ENCODE measurements at regions not wholly inside any gene's neighbourhood (a gene's known extent, or its start where the extent isn't known, plus 50 kb on each side); places are given as distances from the start of the nearest gene placed in this dataset.

DNA sequence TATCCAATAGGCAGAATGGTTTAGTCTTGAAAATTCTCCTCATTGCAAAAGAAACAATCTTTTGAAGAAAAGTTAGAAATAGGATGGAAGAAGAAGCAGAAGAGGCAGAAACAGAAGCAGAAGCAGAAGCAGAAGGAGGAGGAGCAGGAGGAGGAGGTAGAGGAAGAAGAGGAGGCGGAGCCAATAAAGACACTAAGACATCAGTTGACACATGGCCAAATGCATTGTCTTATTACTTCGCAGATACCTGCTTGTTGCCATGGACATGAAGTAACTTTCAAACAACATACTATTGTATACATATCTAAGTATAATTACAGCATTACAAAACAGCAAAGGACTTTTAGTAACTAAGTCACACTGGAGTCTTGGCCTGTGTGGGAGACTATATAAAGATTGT lies 606.3 kb downstream of the METTL4 start:
- no peak overlapping the region for H3K27ac ChIP-seq
- H3K4me3 ChIP-seq, result no peak overlapping the region
- H3K4me1 ChIP-seq, result no peaks in the 10 kb centered on the region
- no peaks in the 10 kb centered on the region for H3K36me3 ChIP-seq
- no peaks in the 10 kb centered on the region for H3K27me3 ChIP-seq
- no peaks in the 10 kb centered on the region for H3K9me3 ChIP-seq
- intact Hi-C loops (cut with DNase I; ENCODE audit: low total_unique reads), result no loop called here
- no peak for TF ChIP-seq POLR2AphosphoS5 (IDR thresholded peaks at IDR 0.05)
- TF ChIP-seq, protein P1, sequence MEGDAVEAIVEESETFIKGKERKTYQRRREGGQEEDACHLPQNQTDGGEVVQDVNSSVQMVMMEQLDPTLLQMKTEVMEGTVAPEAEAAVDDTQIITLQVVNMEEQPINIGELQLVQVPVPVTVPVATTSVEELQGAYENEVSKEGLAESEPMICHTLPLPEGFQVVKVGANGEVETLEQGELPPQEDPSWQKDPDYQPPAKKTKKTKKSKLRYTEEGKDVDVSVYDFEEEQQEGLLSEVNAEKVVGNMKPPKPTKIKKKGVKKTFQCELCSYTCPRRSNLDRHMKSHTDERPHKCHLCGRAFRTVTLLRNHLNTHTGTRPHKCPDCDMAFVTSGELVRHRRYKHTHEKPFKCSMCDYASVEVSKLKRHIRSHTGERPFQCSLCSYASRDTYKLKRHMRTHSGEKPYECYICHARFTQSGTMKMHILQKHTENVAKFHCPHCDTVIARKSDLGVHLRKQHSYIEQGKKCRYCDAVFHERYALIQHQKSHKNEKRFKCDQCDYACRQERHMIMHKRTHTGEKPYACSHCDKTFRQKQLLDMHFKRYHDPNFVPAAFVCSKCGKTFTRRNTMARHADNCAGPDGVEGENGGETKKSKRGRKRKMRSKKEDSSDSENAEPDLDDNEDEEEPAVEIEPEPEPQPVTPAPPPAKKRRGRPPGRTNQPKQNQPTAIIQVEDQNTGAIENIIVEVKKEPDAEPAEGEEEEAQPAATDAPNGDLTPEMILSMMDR (IDR thresholded peaks at IDR 0.05), result no peak
- TF ChIP-seq POLR2A (IDR thresholded peaks at IDR 0.05), result no peak
- no peak for DNase-seq (ENCODE audit: low spot score in 2 of 2)

DNA sequence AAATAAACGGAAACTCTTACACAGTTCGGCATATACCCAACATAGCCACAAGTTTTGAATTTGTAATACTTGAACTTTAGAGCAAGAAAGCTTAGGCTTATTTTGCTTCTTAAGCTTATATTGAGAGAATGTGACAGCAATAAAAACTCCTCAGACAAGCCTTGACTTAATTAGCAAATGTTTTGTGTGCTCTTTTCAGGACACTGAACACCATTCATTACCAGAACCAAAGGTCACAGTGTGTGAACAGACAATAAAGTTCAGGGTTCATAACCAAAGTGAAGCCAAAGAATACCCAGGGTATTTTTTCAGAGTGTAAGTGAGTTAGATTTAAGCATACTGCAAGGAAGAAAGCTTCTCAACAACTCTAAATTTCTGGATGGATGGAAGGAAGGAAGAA lies 605.8 kb downstream of the METTL4 start:
- TF ChIP-seq, protein P1 (IDR thresholded peaks at IDR 0.05), result no peak
- no peak for TF ChIP-seq POLR2AphosphoS5 (IDR thresholded peaks at IDR 0.05)
- no peak for TF ChIP-seq POLR2A (IDR thresholded peaks at IDR 0.05)

DNA sequence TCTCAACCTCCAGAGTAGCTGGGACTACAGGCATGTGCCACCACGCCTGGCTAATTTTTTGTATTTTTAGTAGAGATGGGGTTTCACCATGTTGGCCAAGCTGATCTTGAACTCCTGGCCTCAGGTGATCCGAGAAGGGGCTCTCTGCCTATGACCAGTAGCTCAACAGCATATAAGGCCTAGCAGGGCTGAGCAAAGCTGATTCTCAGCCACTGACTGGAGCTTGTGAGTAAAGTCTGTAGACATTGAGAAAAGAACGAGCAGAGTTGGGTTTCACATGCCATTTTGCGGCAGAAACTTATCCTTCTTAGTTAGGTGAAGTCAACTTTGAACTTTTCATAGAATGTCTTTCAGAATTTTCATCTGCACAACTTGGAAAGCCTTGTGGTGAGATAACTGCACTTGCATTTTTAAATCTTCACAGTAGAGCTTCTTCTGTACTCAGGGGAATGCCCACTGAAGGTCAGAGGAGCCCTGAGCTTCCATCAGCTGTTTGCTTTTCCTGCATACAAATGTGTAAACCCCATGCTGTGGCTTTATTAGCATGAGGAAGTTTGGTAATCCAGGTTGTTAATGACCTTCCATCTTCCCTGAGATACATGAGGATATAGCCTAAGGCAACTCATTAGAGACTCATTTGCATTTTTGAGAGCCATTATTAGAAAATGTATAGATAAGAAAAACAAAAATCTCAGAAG lies 602.4 kb downstream of the METTL4 start:
- no peaks in the 10 kb centered on the region for H3K9me3 ChIP-seq
- H3K27me3 ChIP-seq, result no peaks in the 10 kb centered on the region

More for the DNA sequence above, 605.8 kb downstream of the METTL4 start:
- Histone ChIP-seq H3K27ac (no peak overlapping the region), H3K4me1 (no peaks in the 10 kb centered on the region), H3K4me3 (no peak overlapping the region), H3K9me3 (no peaks in the 10 kb centered on the region), H3K36me3 (no peaks in the 10 kb centered on the region), H3K27me3 (no peaks in the 10 kb centered on the region)
- intact Hi-C loops (cut with DNase I; ENCODE audit: low total_unique reads), result no loop called here
- DNase-seq (ENCODE audit: low spot score in 2 of 2), result no peak

DNA sequence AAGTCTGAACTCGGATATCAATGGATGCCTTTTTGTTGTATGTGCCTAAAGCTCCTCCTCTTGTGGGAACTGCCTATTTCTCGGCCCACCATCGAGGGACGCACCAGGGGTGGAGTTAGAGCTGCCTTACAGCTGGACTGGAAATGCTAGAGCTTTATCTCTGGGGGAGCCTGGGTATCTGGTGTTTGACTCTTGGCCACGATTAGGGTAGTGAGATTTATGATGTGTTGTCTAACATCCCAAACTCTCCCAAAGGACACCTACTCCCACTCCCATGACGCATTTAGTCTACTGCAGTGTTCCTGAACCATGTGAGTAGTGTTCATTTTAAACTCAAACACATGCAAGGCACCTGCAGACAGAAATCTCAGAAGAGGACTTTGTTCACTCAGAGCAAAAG lies 594.8 kb downstream of the METTL4 start:
- H3K4me3 ChIP-seq, result no peak overlapping the region
- H3K9me3 ChIP-seq, result peaks cover 6 to 18% of the 10 kb centered on the region in 2 donors
- no peaks in the 10 kb centered on the region for H3K27me3 ChIP-seq
- H3K27ac ChIP-seq, result no peak overlapping the region
- H3K36me3 ChIP-seq, result no peaks in the 10 kb centered on the region
- no peak for DNase-seq (ENCODE audit: low spot score in 2 of 2)
- TF ChIP-seq, protein P1 (IDR thresholded peaks at IDR 0.05), result no peak
- TF ChIP-seq POLR2A (IDR thresholded peaks at IDR 0.05) (no peak), POLR2AphosphoS5 (IDR thresholded peaks at IDR 0.05) (no peak)
- intact Hi-C loops (cut with DNase I; ENCODE audit: low total_unique reads), result no loop called here
- H3K4me1 ChIP-seq, result no peaks in the 10 kb centered on the region

More for the DNA sequence above, 602.4 kb downstream of the METTL4 start:
- TF ChIP-seq POLR2A (IDR thresholded peaks at IDR 0.05), result no peak
- TF ChIP-seq, protein P1 (IDR thresholded peaks at IDR 0.05), result no peak
- TF ChIP-seq POLR2AphosphoS5 (IDR thresholded peaks at IDR 0.05), result no peak
- DNase-seq (ENCODE audit: low spot score in 2 of 2), result no peak
- Histone ChIP-seq H3K4me1 (no peaks in the 10 kb centered on the region), H3K4me3 (no peak overlapping the region), H3K27ac (no peak overlapping the region), H3K36me3 (no peaks in the 10 kb centered on the region)
- intact Hi-C loops (cut with DNase I; ENCODE audit: low total_unique reads), result no loop called here

DNA sequence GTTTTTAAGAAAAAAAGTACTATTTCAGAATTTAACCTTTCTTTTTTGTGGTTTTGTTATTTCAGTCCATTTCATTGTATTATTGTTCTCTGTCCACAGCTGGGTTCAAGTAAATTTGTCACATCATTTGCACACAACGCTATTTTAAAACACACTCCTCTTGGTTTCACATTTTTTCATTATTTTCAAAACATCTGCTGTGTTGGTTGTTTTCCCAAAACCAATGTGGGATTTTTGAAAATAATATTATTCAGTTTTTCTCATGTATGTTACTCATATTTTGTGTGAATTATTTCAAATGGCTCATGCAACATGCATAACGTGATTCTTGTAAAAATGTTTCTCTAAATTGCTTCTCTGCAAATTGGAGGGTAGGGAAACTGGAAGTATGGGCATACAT lies 589.2 kb downstream of the METTL4 start:
- H3K27ac ChIP-seq, result no peak overlapping the region
- H3K9me3 ChIP-seq, result peaks cover 6 to 18% of the 10 kb centered on the region in 2 donors
- H3K4me3 ChIP-seq, result no peak overlapping the region
- DNase-seq (ENCODE audit: low spot score in 2 of 2), result no peak
- H3K4me1 ChIP-seq, result no peaks in the 10 kb centered on the region
- intact Hi-C loops (cut with DNase I; ENCODE audit: low total_unique reads), result no loop called here
- TF ChIP-seq, protein P1 (IDR thresholded peaks at IDR 0.05), result no peak
- H3K36me3 ChIP-seq, result no peaks in the 10 kb centered on the region
- no peaks in the 10 kb centered on the region for H3K27me3 ChIP-seq

All from breast epithelium (tissue), 4 donors.